NB4 (cell line): ENCODE measurements at regions not wholly inside any gene's neighbourhood (a gene's known extent, or its start where the extent isn't known, plus 50 kb on each side); places are given as distances from the start of the nearest gene placed in this dataset.

Experiments used
- DNase-seq: peaks from one replicate; pipeline ENCODE4 v3.0.0; 2010; ENCODE audit warnings: low read depth
- H3K4me3 ChIP-seq: one replicate; pipeline ENCODE4 v1.5.1; 2011; ENCODE audit warnings: mild to moderate bottlenecking, low read depth, low read length, moderate library complexity
- CTCF ChIP-seq: IDR thresholded peaks from one replicate; pipeline ENCODE4 v1.5.1; 2012; ENCODE audit warnings: low read depth, low read length
- MAX ChIP-seq: IDR thresholded peaks from 2 replicates; pipeline ENCODE4 v1.6.1; 2011; ENCODE audit warnings: low read depth, low read length
- MYC ChIP-seq: IDR thresholded peaks from 2 replicates; pipeline ENCODE4 v1.6.1; 2011; ENCODE audit warnings: low read depth, low read length
- POLR2A ChIP-seq: IDR thresholded peaks from 2 replicates; pipeline ENCODE4 v1.6.1; 2011; ENCODE audit warnings: mild to moderate bottlenecking; ENCODE audit not compliant: insufficient read length; ENCODE audit errors: extremely low read depth

- TF ChIP-seq CTCF, result no peak
- no peak for TF ChIP-seq POLR2A
- no peak for TF ChIP-seq MAX
- TF ChIP-seq MYC, result no peak
Observed at GRCh38 chr1:208535511-208535910, 291.3 kb upstream of the PLXNA2 start.

GRCh38 chr1:208536212-208536611 lies 292.0 kb upstream of the PLXNA2 start:
- TF ChIP-seq POLR2A (no peak), CTCF (no peak), MYC (no peak), MAX (no peak)
- DNase-seq, result no peak
- H3K4me3 ChIP-seq, result no peak overlapping the region

More at GRCh38 chr1:208535511-208535910, 291.3 kb upstream of the PLXNA2 start:
- DNase-seq, result no peak
- H3K4me3 ChIP-seq, result no peak overlapping the region

- no peak for DNase-seq
- TF ChIP-seq CTCF (no peak), POLR2A (no peak), MAX (no peak), MYC (no peak)
- no peak overlapping the region for H3K4me3 ChIP-seq
Observed at GRCh38 chr1:208537198-208537597, 293.0 kb upstream of the PLXNA2 start.

GRCh38 chr1:208538078-208538477 lies 293.9 kb upstream of the PLXNA2 start:
- no peak for DNase-seq
- no peak overlapping the region for H3K4me3 ChIP-seq
- TF ChIP-seq MAX (no peak), CTCF (no peak), MYC (no peak), POLR2A (no peak)

GRCh38 chr1:208538587-208538986 lies 294.4 kb upstream of the PLXNA2 start:
- no peak for TF ChIP-seq MAX
- TF ChIP-seq MYC, result no peak
- no peak for TF ChIP-seq CTCF
- no peak for TF ChIP-seq POLR2A
- DNase-seq, result no peak
- no peak overlapping the region for H3K4me3 ChIP-seq

- no peak for DNase-seq
- no peak for TF ChIP-seq MAX
- no peak for TF ChIP-seq MYC
- TF ChIP-seq CTCF, result no peak
- no peak for TF ChIP-seq POLR2A
- H3K4me3 ChIP-seq, result no peak overlapping the region
Observed at GRCh38 chr1:208540724-208541123, 296.5 kb upstream of the PLXNA2 start.
